ENCODE measurements at regions not wholly inside any gene's neighbourhood (a gene's known extent, or its start where the extent isn't known, plus 50 kb on each side); places are given as distances from the start of the nearest gene placed in this dataset.

DNA sequence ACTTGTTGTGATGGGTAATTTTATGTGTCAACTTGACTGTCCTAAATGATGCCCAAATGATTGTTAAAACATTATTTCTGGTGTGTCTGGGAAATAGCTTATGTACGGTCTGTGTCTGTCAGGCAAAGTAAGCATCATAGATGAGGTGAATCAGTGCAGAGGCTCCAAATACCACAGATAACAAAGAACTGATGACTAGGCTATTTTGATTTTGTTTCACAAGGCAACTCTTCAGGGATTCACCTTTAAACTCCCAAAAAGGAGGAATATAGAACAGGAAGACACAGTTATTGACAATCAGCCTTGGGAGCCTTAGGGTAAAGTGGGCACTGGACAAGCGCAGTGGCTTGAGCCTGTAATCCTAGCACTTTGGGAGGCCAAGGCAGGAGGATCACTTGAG, 290.7 kb downstream of the PCDH10 start:
- DNase-seq (ENCODE audit: low read depth, low spot score) (no peak), ATAC-seq (no peak)
- TF ChIP-seq, protein P1, sequence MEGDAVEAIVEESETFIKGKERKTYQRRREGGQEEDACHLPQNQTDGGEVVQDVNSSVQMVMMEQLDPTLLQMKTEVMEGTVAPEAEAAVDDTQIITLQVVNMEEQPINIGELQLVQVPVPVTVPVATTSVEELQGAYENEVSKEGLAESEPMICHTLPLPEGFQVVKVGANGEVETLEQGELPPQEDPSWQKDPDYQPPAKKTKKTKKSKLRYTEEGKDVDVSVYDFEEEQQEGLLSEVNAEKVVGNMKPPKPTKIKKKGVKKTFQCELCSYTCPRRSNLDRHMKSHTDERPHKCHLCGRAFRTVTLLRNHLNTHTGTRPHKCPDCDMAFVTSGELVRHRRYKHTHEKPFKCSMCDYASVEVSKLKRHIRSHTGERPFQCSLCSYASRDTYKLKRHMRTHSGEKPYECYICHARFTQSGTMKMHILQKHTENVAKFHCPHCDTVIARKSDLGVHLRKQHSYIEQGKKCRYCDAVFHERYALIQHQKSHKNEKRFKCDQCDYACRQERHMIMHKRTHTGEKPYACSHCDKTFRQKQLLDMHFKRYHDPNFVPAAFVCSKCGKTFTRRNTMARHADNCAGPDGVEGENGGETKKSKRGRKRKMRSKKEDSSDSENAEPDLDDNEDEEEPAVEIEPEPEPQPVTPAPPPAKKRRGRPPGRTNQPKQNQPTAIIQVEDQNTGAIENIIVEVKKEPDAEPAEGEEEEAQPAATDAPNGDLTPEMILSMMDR (IDR thresholded peaks at IDR 0.05): no peak
- Histone ChIP-seq H3K27me3 (ENCODE audit: control insufficient read depth, insufficient read depth, low read length) (no peaks in the 10 kb centered on the region), H3K9me3 (ENCODE audit: control insufficient read depth, insufficient read depth, low read depth, low read length) (no peaks in the 10 kb centered on the region), H3K4me1 (ENCODE audit: control insufficient read depth, insufficient read depth, low read length) (no peaks in the 10 kb centered on the region), H3K4me3 (ENCODE audit: low read depth in 2 of 2, low read length in 2 of 2) (no peak overlapping the region), H3K27ac (ENCODE audit: low read length) (no peak overlapping the region), H3K36me3 (ENCODE audit: control insufficient read depth, insufficient read depth, low read length) (no peaks in the 10 kb centered on the region)
- intact Hi-C loops (cut with micrococcal nuclease; ENCODE audit: unreplicated experiment) (no loop called here), in situ Hi-C loops (cut with HindIII; ENCODE audit: low pct_unique_long_range_greater_than_20kb, low sequenced_read_pairs) (no loop called here)
- no TSS peak for BruUV-seq (replicated peaks)
- POLR2A ChIA-PET: no interaction called here
- CTCF ChIA-PET: no interaction called here

DNA sequence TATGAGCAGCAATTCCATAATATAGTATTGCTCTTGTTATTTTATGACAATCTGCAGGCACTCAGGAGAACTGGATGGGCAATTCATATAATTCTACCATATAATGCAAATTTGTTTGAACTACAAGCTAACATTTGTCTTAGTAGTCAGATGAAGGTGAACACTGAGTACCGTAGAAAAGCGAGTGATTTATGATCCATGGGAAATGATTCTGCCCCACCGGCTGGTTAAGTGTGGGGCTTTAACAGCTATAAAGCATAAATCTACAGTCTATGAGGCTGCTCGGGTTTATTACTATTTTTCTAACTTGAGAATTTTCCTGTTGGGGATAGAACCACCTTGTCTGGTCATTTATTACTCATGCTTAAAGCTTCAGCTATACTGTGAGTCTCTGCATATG, 275.5 kb downstream of the PCDH10 start:
- BruUV-seq (replicated peaks): no TSS peak
- Histone ChIP-seq H3K9me3 (ENCODE audit: control insufficient read depth, insufficient read depth, low read depth, low read length) (no peaks in the 10 kb centered on the region), H3K27ac (ENCODE audit: low read length) (no peak overlapping the region), H3K4me1 (ENCODE audit: control insufficient read depth, insufficient read depth, low read length) (no peaks in the 10 kb centered on the region), H3K36me3 (ENCODE audit: control insufficient read depth, insufficient read depth, low read length) (no peaks in the 10 kb centered on the region), H3K4me3 (ENCODE audit: low read depth in 2 of 2, low read length in 2 of 2) (no peak overlapping the region), H3K27me3 (ENCODE audit: control insufficient read depth, insufficient read depth, low read length) (no peaks in the 10 kb centered on the region)
- intact Hi-C loops (cut with micrococcal nuclease; ENCODE audit: unreplicated experiment): no loop called here
- ChIA-PET POLR2A (no interaction called here), CTCF (no interaction called here)
- TF ChIP-seq POLR2AphosphoS5 (IDR thresholded peaks at IDR 0.05; ENCODE audit: low read depth, low read length) (no peak), SIN3A (IDR thresholded peaks at IDR 0.05; ENCODE audit: borderline replicate concordance, insufficient read depth, low read depth, low read length) (no peak), TCF7L2 (IDR thresholded peaks at IDR 0.05; ENCODE audit: low read depth, low read length) (no peak)
- TF ChIP-seq, protein P1 (IDR thresholded peaks at IDR 0.05): no peak
- TF ChIP-seq, protein P2, sequence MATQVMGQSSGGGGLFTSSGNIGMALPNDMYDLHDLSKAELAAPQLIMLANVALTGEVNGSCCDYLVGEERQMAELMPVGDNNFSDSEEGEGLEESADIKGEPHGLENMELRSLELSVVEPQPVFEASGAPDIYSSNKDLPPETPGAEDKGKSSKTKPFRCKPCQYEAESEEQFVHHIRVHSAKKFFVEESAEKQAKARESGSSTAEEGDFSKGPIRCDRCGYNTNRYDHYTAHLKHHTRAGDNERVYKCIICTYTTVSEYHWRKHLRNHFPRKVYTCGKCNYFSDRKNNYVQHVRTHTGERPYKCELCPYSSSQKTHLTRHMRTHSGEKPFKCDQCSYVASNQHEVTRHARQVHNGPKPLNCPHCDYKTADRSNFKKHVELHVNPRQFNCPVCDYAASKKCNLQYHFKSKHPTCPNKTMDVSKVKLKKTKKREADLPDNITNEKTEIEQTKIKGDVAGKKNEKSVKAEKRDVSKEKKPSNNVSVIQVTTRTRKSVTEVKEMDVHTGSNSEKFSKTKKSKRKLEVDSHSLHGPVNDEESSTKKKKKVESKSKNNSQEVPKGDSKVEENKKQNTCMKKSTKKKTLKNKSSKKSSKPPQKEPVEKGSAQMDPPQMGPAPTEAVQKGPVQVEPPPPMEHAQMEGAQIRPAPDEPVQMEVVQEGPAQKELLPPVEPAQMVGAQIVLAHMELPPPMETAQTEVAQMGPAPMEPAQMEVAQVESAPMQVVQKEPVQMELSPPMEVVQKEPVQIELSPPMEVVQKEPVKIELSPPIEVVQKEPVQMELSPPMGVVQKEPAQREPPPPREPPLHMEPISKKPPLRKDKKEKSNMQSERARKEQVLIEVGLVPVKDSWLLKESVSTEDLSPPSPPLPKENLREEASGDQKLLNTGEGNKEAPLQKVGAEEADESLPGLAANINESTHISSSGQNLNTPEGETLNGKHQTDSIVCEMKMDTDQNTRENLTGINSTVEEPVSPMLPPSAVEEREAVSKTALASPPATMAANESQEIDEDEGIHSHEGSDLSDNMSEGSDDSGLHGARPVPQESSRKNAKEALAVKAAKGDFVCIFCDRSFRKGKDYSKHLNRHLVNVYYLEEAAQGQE (IDR thresholded peaks at IDR 0.05; ENCODE audit: insufficient read depth in 1 of 2, low read depth in 2 of 2, low read length in 1 of 2): no peak
- DNase-seq (ENCODE audit: low read depth, low spot score) (no peak), ATAC-seq (no peak)
- in situ Hi-C loops (cut with HindIII; ENCODE audit: low pct_unique_long_range_greater_than_20kb, low sequenced_read_pairs): no loop called here

DNA sequence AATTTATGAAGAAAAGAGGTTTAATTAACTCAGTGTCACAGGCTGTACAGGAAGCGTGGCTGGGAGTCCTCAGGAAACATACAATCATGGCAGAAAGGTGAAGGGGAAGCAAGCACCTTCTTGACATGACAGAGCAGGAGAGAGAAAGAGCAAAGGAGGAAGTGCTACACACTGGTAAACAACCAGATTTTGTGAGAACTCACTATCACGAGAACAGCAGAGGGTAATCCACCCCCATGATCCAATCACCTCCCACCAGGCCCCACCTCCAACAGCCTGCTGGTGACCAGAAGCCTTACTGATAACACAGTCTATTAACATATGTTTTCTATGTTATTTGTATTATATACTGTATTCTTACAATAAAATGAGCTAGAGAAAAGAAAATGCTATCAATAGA, 254.8 kb downstream of the PCDH10 start:
- Histone ChIP-seq H3K36me3 (ENCODE audit: control insufficient read depth, insufficient read depth, low read length) (no peaks in the 10 kb centered on the region), H3K27ac (ENCODE audit: low read length) (no peak overlapping the region), H3K4me1 (ENCODE audit: control insufficient read depth, insufficient read depth, low read length) (no peaks in the 10 kb centered on the region), H3K9me3 (ENCODE audit: control insufficient read depth, insufficient read depth, low read depth, low read length) (no peaks in the 10 kb centered on the region), H3K27me3 (ENCODE audit: control insufficient read depth, insufficient read depth, low read length) (no peaks in the 10 kb centered on the region), H3K4me3 (ENCODE audit: low read depth in 2 of 2, low read length in 2 of 2) (no peak overlapping the region)
- CTCF ChIA-PET: no interaction called here
- in situ Hi-C loops (cut with HindIII; ENCODE audit: low pct_unique_long_range_greater_than_20kb, low sequenced_read_pairs) (no loop called here), intact Hi-C loops (cut with micrococcal nuclease; ENCODE audit: unreplicated experiment) (no loop called here)
- ATAC-seq (no peak), DNase-seq (ENCODE audit: low read depth, low spot score) (no peak)
- TF ChIP-seq SIN3A (IDR thresholded peaks at IDR 0.05; ENCODE audit: borderline replicate concordance, insufficient read depth, low read depth, low read length) (no peak), TCF7L2 (IDR thresholded peaks at IDR 0.05; ENCODE audit: low read depth, low read length) (no peak), POLR2AphosphoS5 (IDR thresholded peaks at IDR 0.05; ENCODE audit: low read depth, low read length) (no peak)
- TF ChIP-seq, protein P2 (IDR thresholded peaks at IDR 0.05; ENCODE audit: insufficient read depth in 1 of 2, low read depth in 2 of 2, low read length in 1 of 2): no peak
- TF ChIP-seq, protein P1 (IDR thresholded peaks at IDR 0.05): no peak
- POLR2A ChIA-PET: no interaction called here
- no TSS peak for BruUV-seq (replicated peaks)

Measured in Panc1 (cell line).